ENCODE measurements at regions not wholly inside any gene's neighbourhood (a gene's known extent, or its start where the extent isn't known, plus 50 kb on each side); places are given as distances from the start of the nearest gene placed in this dataset.

GRCh38 chr4:23268072-23268771 lies 575.5 kb downstream of the GBA3 start:
- H3K9ac ChIP-seq (ENCODE audit: low read depth in 1 of 2, low read length in 2 of 2) = no peak overlapping the region
- H3K4me3 ChIP-seq (ENCODE audit: low read depth in 1 of 3, low read length in 3 of 3) = no peak overlapping the region
- TF ChIP-seq ATF3 (IDR thresholded peaks at IDR 0.05) (no peak), TAF1 (conservative IDR thresholded peaks at IDR 0.05) (no peak), GABPA (IDR thresholded peaks at IDR 0.05 in 1 of 2, conservative IDR thresholded peaks at IDR 0.05 in 1 of 2) (no peak), SP1 (IDR thresholded peaks at IDR 0.05) (no peak)
- TF ChIP-seq, protein P1, sequence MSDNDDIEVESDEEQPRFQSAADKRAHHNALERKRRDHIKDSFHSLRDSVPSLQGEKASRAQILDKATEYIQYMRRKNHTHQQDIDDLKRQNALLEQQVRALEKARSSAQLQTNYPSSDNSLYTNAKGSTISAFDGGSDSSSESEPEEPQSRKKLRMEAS (IDR thresholded peaks at IDR 0.05) = no peak
- H3K4me1 ChIP-seq (ENCODE audit: control insufficient read depth in 4 of 4, insufficient read depth in 4 of 4, low read length in 3 of 4) = no peaks in the 10 kb centered on the region
- no peak overlapping the region for H3K27ac ChIP-seq (ENCODE audit: low read depth in 1 of 2, low read length in 2 of 2)
- DNase-seq (ENCODE audit: low spot score) = no peak
- H3K36me3 ChIP-seq (ENCODE audit: control insufficient read depth in 4 of 4, insufficient read depth in 3 of 4, low read depth in 1 of 4, low read length in 3 of 4) = no peaks in the 10 kb centered on the region
- no peaks in the 10 kb centered on the region for H3K27me3 ChIP-seq (ENCODE audit: control insufficient read depth in 4 of 4, insufficient read depth in 4 of 4, low read length in 3 of 4)
- H3K9me3 ChIP-seq (ENCODE audit: control insufficient read depth in 4 of 4, low read length in 3 of 4) = no peaks in the 10 kb centered on the region
- 69% methylated on average over 3 of the region's 3 CpGs for WGBS

- no peak overlapping the region for H3K4me3 ChIP-seq (ENCODE audit: low read depth in 1 of 3, low read length in 3 of 3)
- no peaks in the 10 kb centered on the region for H3K4me1 ChIP-seq (ENCODE audit: control insufficient read depth in 4 of 4, insufficient read depth in 4 of 4, low read length in 3 of 4)
- no peak overlapping the region for H3K27ac ChIP-seq (ENCODE audit: low read depth in 1 of 2, low read length in 2 of 2)
- TF ChIP-seq, protein P1 (IDR thresholded peaks at IDR 0.05) = no peak
- no peak for TF ChIP-seq TAF1 (conservative IDR thresholded peaks at IDR 0.05)
- TF ChIP-seq, protein P2, sequence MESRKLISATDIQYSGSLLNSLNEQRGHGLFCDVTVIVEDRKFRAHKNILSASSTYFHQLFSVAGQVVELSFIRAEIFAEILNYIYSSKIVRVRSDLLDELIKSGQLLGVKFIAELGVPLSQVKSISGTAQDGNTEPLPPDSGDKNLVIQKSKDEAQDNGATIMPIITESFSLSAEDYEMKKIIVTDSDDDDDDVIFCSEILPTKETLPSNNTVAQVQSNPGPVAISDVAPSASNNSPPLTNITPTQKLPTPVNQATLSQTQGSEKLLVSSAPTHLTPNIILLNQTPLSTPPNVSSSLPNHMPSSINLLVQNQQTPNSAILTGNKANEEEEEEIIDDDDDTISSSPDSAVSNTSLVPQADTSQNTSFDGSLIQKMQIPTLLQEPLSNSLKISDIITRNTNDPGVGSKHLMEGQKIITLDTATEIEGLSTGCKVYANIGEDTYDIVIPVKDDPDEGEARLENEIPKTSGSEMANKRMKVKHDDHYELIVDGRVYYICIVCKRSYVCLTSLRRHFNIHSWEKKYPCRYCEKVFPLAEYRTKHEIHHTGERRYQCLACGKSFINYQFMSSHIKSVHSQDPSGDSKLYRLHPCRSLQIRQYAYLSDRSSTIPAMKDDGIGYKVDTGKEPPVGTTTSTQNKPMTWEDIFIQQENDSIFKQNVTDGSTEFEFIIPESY (IDR thresholded peaks at IDR 0.05) = no peak
- no peak for TF ChIP-seq SP1 (IDR thresholded peaks at IDR 0.05)
- TF ChIP-seq YY1 (IDR thresholded peaks at IDR 0.05) = no peak
- no peak for DNase-seq (ENCODE audit: low spot score)
- no peaks in the 10 kb centered on the region for H3K36me3 ChIP-seq (ENCODE audit: control insufficient read depth in 4 of 4, insufficient read depth in 3 of 4, low read depth in 1 of 4, low read length in 3 of 4)
- no peak overlapping the region for H3K9ac ChIP-seq (ENCODE audit: low read depth in 1 of 2, low read length in 2 of 2)
- no peaks in the 10 kb centered on the region for H3K27me3 ChIP-seq (ENCODE audit: control insufficient read depth in 4 of 4, insufficient read depth in 4 of 4, low read length in 3 of 4)
- H3K9me3 ChIP-seq (ENCODE audit: control insufficient read depth in 4 of 4, low read length in 3 of 4) = no peaks in the 10 kb centered on the region
- WGBS = 52% methylated on average over 3 of the region's 3 CpGs
Measured at GRCh38 chr4:23266401-23266800, 573.7 kb downstream of the GBA3 start.

GRCh38 chr4:23260511-23260910 lies 567.8 kb downstream of the GBA3 start:
- no peak overlapping the region for H3K9ac ChIP-seq (ENCODE audit: low read depth in 1 of 2, low read length in 2 of 2)
- no peaks in the 10 kb centered on the region for H3K36me3 ChIP-seq (ENCODE audit: control insufficient read depth in 4 of 4, insufficient read depth in 3 of 4, low read depth in 1 of 4, low read length in 3 of 4)
- H3K4me1 ChIP-seq (ENCODE audit: control insufficient read depth in 4 of 4, insufficient read depth in 4 of 4, low read length in 3 of 4) = no peaks in the 10 kb centered on the region
- 87% methylated on average over 1 of the region's 1 CpG for WGBS
- TF ChIP-seq JUND (IDR thresholded peaks at IDR 0.05) = no peak
- H3K4me3 ChIP-seq (ENCODE audit: low read depth in 1 of 3, low read length in 3 of 3) = no peak overlapping the region
- DNase-seq (ENCODE audit: low spot score) = no peak
- H3K9me3 ChIP-seq (ENCODE audit: control insufficient read depth in 4 of 4, low read length in 3 of 4) = no peaks in the 10 kb centered on the region
- H3K27me3 ChIP-seq (ENCODE audit: control insufficient read depth in 4 of 4, insufficient read depth in 4 of 4, low read length in 3 of 4) = no peaks in the 10 kb centered on the region
- no peak overlapping the region for H3K27ac ChIP-seq (ENCODE audit: low read depth in 1 of 2, low read length in 2 of 2)

DNA sequence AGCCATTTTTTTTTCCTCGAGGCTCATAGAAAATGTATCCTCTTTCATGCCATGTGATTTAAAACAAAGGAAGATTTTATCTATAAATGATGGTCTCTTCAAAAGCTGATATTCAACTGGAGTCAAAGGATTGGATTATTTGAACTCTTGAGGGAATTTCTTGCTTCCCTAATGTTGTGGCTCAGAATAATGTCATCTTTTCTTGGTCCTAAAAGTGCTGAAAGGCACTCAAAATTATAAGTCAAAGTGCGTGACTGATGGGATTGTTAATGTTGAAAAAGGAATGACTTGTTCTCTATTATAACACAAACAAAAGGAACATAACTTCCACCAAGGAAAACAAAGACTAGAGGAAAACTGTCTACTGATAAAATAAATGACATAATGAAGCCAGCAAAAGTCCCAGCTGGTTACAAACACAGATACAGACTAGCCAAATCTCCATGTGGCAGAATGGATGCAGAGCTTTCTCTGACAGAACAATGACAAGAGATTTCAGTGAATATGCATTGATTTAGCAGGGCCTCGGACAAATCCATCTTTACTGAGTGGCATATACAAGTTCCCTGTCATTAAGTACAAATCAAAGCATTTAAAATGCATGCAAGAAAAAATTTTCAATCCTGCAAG lies 552.6 kb downstream of the GBA3 start:
- Histone ChIP-seq H3K4me3 (ENCODE audit: low read depth in 1 of 3, low read length in 3 of 3) (no peak overlapping the region), H3K9ac (ENCODE audit: low read depth in 1 of 2, low read length in 2 of 2) (no peak overlapping the region), H3K4me1 (ENCODE audit: control insufficient read depth in 4 of 4, insufficient read depth in 4 of 4, low read length in 3 of 4) (no peaks in the 10 kb centered on the region), H3K27ac (ENCODE audit: low read depth in 1 of 2, low read length in 2 of 2) (no peak overlapping the region), H3K27me3 (ENCODE audit: control insufficient read depth in 4 of 4, insufficient read depth in 4 of 4, low read length in 3 of 4) (no peaks in the 10 kb centered on the region), H3K9me3 (ENCODE audit: control insufficient read depth in 4 of 4, low read length in 3 of 4) (no peaks in the 10 kb centered on the region), H3K36me3 (ENCODE audit: control insufficient read depth in 4 of 4, insufficient read depth in 3 of 4, low read depth in 1 of 4, low read length in 3 of 4) (no peaks in the 10 kb centered on the region)
- DNase-seq (ENCODE audit: low spot score) = no peak
- WGBS = 78% methylated on average over 3 of the region's 3 CpGs
- TF ChIP-seq GABPA (IDR thresholded peaks at IDR 0.05 in 1 of 2, conservative IDR thresholded peaks at IDR 0.05 in 1 of 2) (no peak), REST (IDR thresholded peaks at IDR 0.05) (no peak), TAF1 (conservative IDR thresholded peaks at IDR 0.05) (no peak), JUND (IDR thresholded peaks at IDR 0.05) (no peak), EGR1 (IDR thresholded peaks at IDR 0.05; ENCODE audit: low read depth in 2 of 2) (no peak), ATF3 (IDR thresholded peaks at IDR 0.05) (no peak), NR2F2 (IDR thresholded peaks at IDR 0.05) (no peak), SP1 (IDR thresholded peaks at IDR 0.05) (no peak), RXRA (IDR thresholded peaks at IDR 0.05) (no peak)
- TF ChIP-seq, protein P1 (IDR thresholded peaks at IDR 0.05) = no peak
